Natural killer cell (primary cell): ENCODE measurements at regions not wholly inside any gene's neighbourhood (a gene's known extent, or its start where the extent isn't known, plus 50 kb on each side); places are given as distances from the start of the nearest gene placed in this dataset.

ENCODE experiments used
- ATAC-seq, 3 donors: fragments of 150-1000 bp in 2 of 3; fragments of 200-7000 bp in 1 of 3; cut with Tn5 transposase; 1 replicate in 1 of 3; 2 replicates in 2 of 3; pipeline ENCODE4 v1.10.0; 2021; ENCODE audit warnings: mild to moderate bottlenecking in 2 of 3, moderate library complexity in 2 of 3
- DNase-seq, 2 donors: peaks; one replicate each; pipeline versions ENCODE4 v3.0.0 to v3.0.0-alpha.2; 2013 to 2021; ENCODE audit warnings: mixed read lengths in 1 of 2
- H3K27ac ChIP-seq: one replicate; pipeline ENCODE4 v1.5.1; 2013; ENCODE audit warnings: mild to moderate bottlenecking, low read length
- H3K27me3 ChIP-seq: one replicate; pipeline ENCODE4 v1.6.1; 2013; ENCODE audit warnings: low read length; ENCODE audit not compliant: control insufficient read depth, insufficient read depth
- H3K36me3 ChIP-seq: one replicate; pipeline ENCODE4 v1.6.1; 2013; ENCODE audit warnings: low read length; ENCODE audit not compliant: control insufficient read depth, insufficient read depth
- H3K4me1 ChIP-seq: one replicate; pipeline ENCODE4 v1.6.1; 2013; ENCODE audit warnings: low read length; ENCODE audit not compliant: control insufficient read depth, insufficient read depth
- H3K4me3 ChIP-seq: one replicate; pipeline ENCODE4 v1.5.1; 2013; ENCODE audit warnings: low read length
- H3K9me3 ChIP-seq: one replicate; pipeline ENCODE4 v1.6.1; 2013; ENCODE audit warnings: low read length; ENCODE audit not compliant: control insufficient read depth, insufficient read depth
- H3K27ac Mint-ChIP-seq, 2 donors: one replicate each; pipeline ENCODE4 v1.8.0; 2022; ENCODE audit warnings: mild to moderate bottlenecking in 2 of 2, mixed read lengths in 2 of 2, moderate library complexity in 1 of 2
- H3K27me3 Mint-ChIP-seq, 2 donors: one replicate each; pipeline ENCODE4 v1.8.0; 2022; ENCODE audit warnings: low read depth in 2 of 2, mixed read lengths in 2 of 2
- H3K36me3 Mint-ChIP-seq: one replicate; pipeline ENCODE4 v1.8.0; 2022; ENCODE audit warnings: mixed read lengths
- H3K4me1 Mint-ChIP-seq, 2 donors: one replicate each; pipeline ENCODE4 v1.8.0; 2022; ENCODE audit warnings: mixed read lengths in 2 of 2
- H3K4me3 Mint-ChIP-seq: one replicate; pipeline ENCODE4 v1.8.0; 2022; ENCODE audit warnings: mild to moderate bottlenecking, moderate library complexity, mixed read lengths
- H3K9me3 Mint-ChIP-seq, 2 donors: one replicate each; pipeline ENCODE4 v1.8.0; 2022; ENCODE audit warnings: mixed read lengths in 2 of 2
- CTCF ChIP-seq: fragments of 200-600 bp; IDR thresholded peaks from one replicate; pipeline ENCODE4 v1.8.0; 2022; ENCODE audit warnings: antibody characterized with exemption
- WGBS: methylation state at CpG from one replicate; pipeline ENCODE4 v1.1.7; 2013; ENCODE audit warnings: missing lambda C conversion rate; ENCODE audit not compliant: insufficient coverage; 5-methylcytosine and 5-hydroxymethylcytosine counted together
- intact Hi-C: fragments of 100-400 bp; cut with micrococcal nuclease; formaldehyde crosslinking; loops from one replicate; pipeline ENCODE4 v1.14.2; 2022

- no peak overlapping the region for H3K4me3 ChIP-seq
- no peaks in the 10 kb centered on the region for H3K9me3 ChIP-seq
- H3K36me3 ChIP-seq, result no peaks in the 10 kb centered on the region
- H3K4me1 ChIP-seq, result no peaks in the 10 kb centered on the region
- no peak overlapping the region for H3K4me3 Mint-ChIP-seq
- H3K27ac ChIP-seq, result no peak overlapping the region
- DNase-seq (no peak), ATAC-seq (no peak)
- no peaks in the 10 kb centered on the region for H3K4me1 Mint-ChIP-seq
- H3K9me3 Mint-ChIP-seq, result peaks cover 2 to 9% of the 10 kb centered on the region in 2 donors
- no peaks in the 10 kb centered on the region for H3K27me3 Mint-ChIP-seq
- no peak overlapping the region for H3K27ac Mint-ChIP-seq
- no peaks in the 10 kb centered on the region for H3K36me3 Mint-ChIP-seq
- H3K27me3 ChIP-seq, result no peaks in the 10 kb centered on the region
- intact Hi-C loops, result no loop called here
- TF ChIP-seq CTCF, result no peak
Measured at GRCh38 chr12:59155448-59155847, 235.1 kb upstream of the LRIG3 start.

- Mint-ChIP-seq H3K36me3 (no peaks in the 10 kb centered on the region), H3K4me1 (no peaks in the 10 kb centered on the region), H3K4me3 (no peak overlapping the region), H3K27me3 (no peaks in the 10 kb centered on the region), H3K9me3 (peaks cover 0 to 2% of the 10 kb centered on the region in 2 donors), H3K27ac (no peak overlapping the region)
- DNase-seq (no peak), ATAC-seq (no peak)
- no peaks in the 10 kb centered on the region for H3K27me3 ChIP-seq
- H3K4me3 ChIP-seq, result no peak overlapping the region
- intact Hi-C loops, result no loop called here
- H3K4me1 ChIP-seq, result no peaks in the 10 kb centered on the region
- no peak for TF ChIP-seq CTCF
- H3K36me3 ChIP-seq, result no peaks in the 10 kb centered on the region
- H3K27ac ChIP-seq, result no peak overlapping the region
- H3K9me3 ChIP-seq, result no peaks in the 10 kb centered on the region
Measured at GRCh38 chr12:59151243-59151642, 230.9 kb upstream of the LRIG3 start.

GRCh38 chr12:59149995-59150642 lies 229.8 kb upstream of the LRIG3 start:
- 100% methylated on average over 1 of the region's 2 CpGs for WGBS
- no peaks in the 10 kb centered on the region for H3K4me1 Mint-ChIP-seq
- no peak for TF ChIP-seq CTCF
- H3K27me3 Mint-ChIP-seq, result no peaks in the 10 kb centered on the region
- no peak overlapping the region for H3K4me3 Mint-ChIP-seq
- Histone ChIP-seq H3K4me1 (no peaks in the 10 kb centered on the region), H3K36me3 (no peaks in the 10 kb centered on the region), H3K27ac (no peak overlapping the region), H3K27me3 (no peaks in the 10 kb centered on the region), H3K4me3 (no peak overlapping the region), H3K9me3 (no peaks in the 10 kb centered on the region)
- H3K27ac Mint-ChIP-seq, result no peak overlapping the region
- intact Hi-C loops, result no loop called here
- ATAC-seq (peak in 2 of 3 donors; percentile 34 to 47), DNase-seq (peak in 1 of 2 donors; percentile 29)
- no peaks in the 10 kb centered on the region for H3K36me3 Mint-ChIP-seq
- peaks cover 0 to 2% of the 10 kb centered on the region in 2 donors for H3K9me3 Mint-ChIP-seq

GRCh38 chr12:59147791-59148190 lies 227.5 kb upstream of the LRIG3 start:
- no peak for TF ChIP-seq CTCF
- ATAC-seq, result no peak
- Histone ChIP-seq H3K4me1 (no peaks in the 10 kb centered on the region), H3K27ac (no peak overlapping the region), H3K4me3 (no peak overlapping the region), H3K27me3 (no peaks in the 10 kb centered on the region), H3K36me3 (no peaks in the 10 kb centered on the region), H3K9me3 (no peaks in the 10 kb centered on the region)
- Mint-ChIP-seq H3K9me3 (peaks cover 0 to 2% of the 10 kb centered on the region in 2 donors), H3K4me3 (no peak overlapping the region), H3K36me3 (no peaks in the 10 kb centered on the region), H3K4me1 (no peaks in the 10 kb centered on the region), H3K27me3 (no peaks in the 10 kb centered on the region), H3K27ac (no peak overlapping the region)
- intact Hi-C loops, result no loop called here
- no peak for DNase-seq
- WGBS, result no CpG with 5 or more reads among the region's 1 CpG
